GM12875 (cell line): ENCODE measurements at regions not wholly inside any gene's neighbourhood (a gene's known extent, or its start where the extent isn't known, plus 50 kb on each side); places are given as distances from the start of the nearest gene placed in this dataset.

Source experiments
- H3K4me3 ChIP-seq: one replicate; pipeline ENCODE4 v1.5.1; 2011; ENCODE audit warnings: low read depth, low read length, control low read depth
- CTCF ChIP-seq: IDR thresholded peaks from 2 replicates; pipeline ENCODE4 v1.5.1; 2011; ENCODE audit warnings: low read depth, mild to moderate bottlenecking, control low read depth, inconsistent platforms, low read length, moderate library complexity, borderline replicate concordance; ENCODE audit not compliant: insufficient read depth

- TF ChIP-seq CTCF: no peak
- no peak overlapping the region for H3K4me3 ChIP-seq
These were observed 176.7 kb downstream of the LYPLAL1 start for GRCh38 chr1:219350172-219350931.

- no peak overlapping the region for H3K4me3 ChIP-seq
- TF ChIP-seq CTCF: no peak
These were observed 174.3 kb downstream of the LYPLAL1 start for GRCh38 chr1:219347921-219348391.

GRCh38 chr1:219347376-219347775 is 173.7 kb downstream of the LYPLAL1 start:
- H3K4me3 ChIP-seq: no peak overlapping the region
- TF ChIP-seq CTCF: no peak

- no peak overlapping the region for H3K4me3 ChIP-seq
- TF ChIP-seq CTCF: no peak
These were observed 172.3 kb downstream of the LYPLAL1 start for GRCh38 chr1:219345953-219346352.

GRCh38 chr1:219342836-219343235 is 169.2 kb downstream of the LYPLAL1 start:
- H3K4me3 ChIP-seq: no peak overlapping the region
- TF ChIP-seq CTCF: no peak

- no peak for TF ChIP-seq CTCF
- H3K4me3 ChIP-seq: no peak overlapping the region
These were observed 167.1 kb downstream of the LYPLAL1 start for GRCh38 chr1:219340796-219341195.

- H3K4me3 ChIP-seq: no peak overlapping the region
- no peak for TF ChIP-seq CTCF
These were observed 165.8 kb downstream of the LYPLAL1 start for GRCh38 chr1:219339466-219339865.
